NCI-H524 treated with DMSO at 0.1 percent for 48 hours (cell line): ENCODE measurements at regions not wholly inside any gene's neighbourhood (a gene's known extent, or its start where the extent isn't known, plus 50 kb on each side); places are given as distances from the start of the nearest gene placed in this dataset.

ENCODE experiments used
- DNase-seq: peaks from one replicate; lab custom pipeline; 2025; lab: John Stamatoyannopoulos, UW

GRCh38 chr4:1476140-1476513 is 69.9 kb upstream of the NKX1-1 start:
- no peak for DNase-seq

- DNase-seq, result no peak
Observed at GRCh38 chr4:1475277-1476139, 69.3 kb upstream of the NKX1-1 start.

GRCh38 chr4:1474126-1475090 is 68.2 kb upstream of the NKX1-1 start:
- DNase-seq, result no peak

- no peak for DNase-seq
Observed at GRCh38 chr4:1473718-1474117, 67.5 kb upstream of the NKX1-1 start.

- DNase-seq, result no peak
Observed at GRCh38 chr4:1472911-1473518, 66.8 kb upstream of the NKX1-1 start.

GRCh38 chr4:1472148-1472797 is 66.0 kb upstream of the NKX1-1 start:
- no peak for DNase-seq

GRCh38 chr4:1471443-1472147 is 65.4 kb upstream of the NKX1-1 start:
- DNase-seq, result no peak

GRCh38 chr4:1470816-1471442 is 64.7 kb upstream of the NKX1-1 start:
- no peak for DNase-seq

GRCh38 chr4:1470393-1470670 is 64.1 kb upstream of the NKX1-1 start:
- DNase-seq, result no peak

- no peak for DNase-seq
Observed at GRCh38 chr4:1469607-1470392, 63.6 kb upstream of the NKX1-1 start.

- DNase-seq, result no peak
Observed at GRCh38 chr4:1469043-1469442, 62.8 kb upstream of the NKX1-1 start.

- no peak for DNase-seq
Observed at GRCh38 chr4:1467581-1468458, 61.6 kb upstream of the NKX1-1 start.

GRCh38 chr4:1466863-1467165 is 60.6 kb upstream of the NKX1-1 start:
- DNase-seq, result no peak

GRCh38 chr4:1466034-1466862 is 60.0 kb upstream of the NKX1-1 start:
- DNase-seq, result no peak

- no peak for DNase-seq
Observed at GRCh38 chr4:1465173-1466033, 59.2 kb upstream of the NKX1-1 start.

- no peak for DNase-seq
Observed at GRCh38 chr4:1464581-1465171, 58.4 kb upstream of the NKX1-1 start.

GRCh38 chr4:1463927-1464540 is 57.8 kb upstream of the NKX1-1 start:
- DNase-seq, result no peak
